IPS DF 4.7 (cell line): ENCODE measurements at regions not wholly inside any gene's neighbourhood (a gene's known extent, or its start where the extent isn't known, plus 50 kb on each side); places are given as distances from the start of the nearest gene placed in this dataset.
A peak's percentile ranks its signal among the peaks of the same experiment; 100 is the strongest.

Experiments used
- DNase-seq: peaks from one replicate; pipeline ENCODE4 v3.0.0-alpha.2; 2013; ENCODE audit warnings: low spot score; ENCODE audit errors: extremely low read depth

DNA sequence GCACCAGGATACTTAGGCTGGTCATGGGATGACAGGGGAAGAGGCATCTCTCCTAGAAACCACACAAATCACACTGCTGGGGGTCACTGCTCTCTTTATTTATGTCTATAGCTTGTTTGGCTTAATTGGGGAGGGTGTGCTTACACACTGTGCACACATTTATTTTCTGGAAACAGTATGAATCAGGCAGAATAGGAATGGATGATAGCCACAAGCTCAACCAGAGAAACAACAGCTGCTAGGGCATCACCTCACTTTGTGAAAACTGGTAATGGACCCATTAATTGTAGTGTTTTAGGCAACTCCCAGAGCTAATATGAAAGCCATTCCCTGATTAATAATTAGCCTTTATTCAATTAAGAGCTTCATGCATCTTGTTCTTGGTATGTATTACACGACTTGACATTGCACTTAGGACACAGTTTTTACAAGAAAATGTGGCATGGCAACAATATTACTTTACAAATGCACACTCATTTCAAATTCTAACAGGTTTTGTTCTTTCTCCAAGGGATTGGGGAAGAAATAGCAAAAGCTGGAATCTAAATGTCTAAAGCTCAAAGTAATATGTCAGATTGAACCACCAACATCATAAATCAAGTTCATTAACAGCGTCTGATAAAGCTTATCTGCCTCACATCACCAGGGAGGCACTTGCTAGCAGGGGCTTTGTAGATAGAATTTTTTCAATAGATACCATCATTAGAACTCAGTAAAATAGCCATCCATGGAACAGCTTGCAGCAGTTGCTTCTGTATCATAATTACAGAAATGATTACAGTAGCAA, 361.9 kb upstream of the FSHR start:
- DNase-seq: no peak

DNA sequence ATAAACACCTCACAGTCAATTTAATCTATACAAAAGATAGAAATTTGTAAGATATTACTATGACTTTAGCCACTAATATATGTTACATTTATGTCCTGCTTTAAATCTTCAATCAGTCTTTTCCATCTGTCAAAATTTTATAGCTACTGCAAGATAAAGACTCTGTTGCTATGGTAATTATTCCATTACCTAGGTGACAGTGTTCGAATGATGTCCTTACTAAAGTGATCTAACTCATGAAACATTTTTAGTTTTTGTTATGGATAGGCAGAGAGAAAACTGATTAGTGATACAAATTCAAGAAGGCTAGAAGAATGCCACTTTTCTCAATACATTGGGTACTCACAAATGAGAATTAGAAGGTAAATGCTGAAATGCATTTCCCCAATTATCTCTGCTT, 359.9 kb upstream of the FSHR start:
- no peak for DNase-seq

DNA sequence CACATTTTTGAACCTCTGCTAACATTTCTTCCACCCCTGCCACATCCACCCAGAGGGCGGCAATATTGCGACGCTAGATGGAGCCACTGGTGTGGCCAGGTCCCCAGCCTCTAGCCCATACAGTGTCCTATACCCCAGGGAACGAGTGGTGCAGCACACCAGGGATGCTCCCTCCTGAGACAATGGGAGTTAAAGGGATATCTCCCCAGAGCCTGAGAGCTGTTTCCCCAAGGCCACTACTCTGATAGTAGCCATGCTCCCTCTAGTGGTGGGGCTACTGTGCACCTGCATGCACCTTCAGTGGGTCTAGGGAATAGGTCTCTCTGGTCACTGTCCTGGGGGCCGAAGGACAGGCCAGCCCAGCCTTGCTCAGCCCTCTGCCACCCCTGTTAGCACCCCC, 336.4 kb upstream of the FSHR start:
- peak; percentile 76 for DNase-seq

DNA sequence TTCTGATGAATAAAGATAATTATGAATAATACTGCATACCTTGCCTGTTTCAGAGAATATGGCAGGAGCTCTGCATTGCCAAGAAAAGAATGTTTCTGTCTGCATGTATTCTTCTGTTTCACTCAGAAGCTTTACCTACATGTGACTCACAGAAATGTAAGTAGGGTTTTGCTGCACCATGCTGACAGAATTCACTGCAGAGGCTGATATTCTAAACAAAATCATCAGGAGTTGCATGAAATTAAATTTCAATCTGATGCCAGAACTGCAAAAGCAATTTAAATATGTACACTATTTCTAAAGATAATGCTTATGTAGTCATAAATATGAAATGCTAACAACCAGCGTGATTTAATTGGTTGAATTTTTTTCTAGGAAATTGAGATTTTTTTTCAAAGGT, 332.8 kb upstream of the FSHR start:
- DNase-seq: no peak

DNA sequence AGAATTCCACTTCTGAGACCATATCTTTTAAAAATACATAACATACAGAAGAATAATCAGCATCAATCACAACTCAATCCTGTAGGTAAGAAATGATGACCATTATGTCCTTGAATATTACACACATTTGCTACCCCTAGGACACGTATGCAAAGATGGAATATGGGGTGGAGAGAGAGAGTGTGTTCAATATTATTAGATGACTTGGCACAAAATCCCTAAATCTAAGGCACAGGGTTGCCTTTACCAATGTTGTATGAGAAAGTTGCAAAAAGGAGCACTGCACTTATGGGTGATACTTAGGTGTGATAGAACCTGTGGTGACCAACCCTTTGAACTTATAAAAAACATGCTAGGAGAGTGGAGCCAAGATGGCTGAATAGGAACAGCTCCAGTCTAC, 326.2 kb upstream of the FSHR start:
- no peak for DNase-seq

DNA sequence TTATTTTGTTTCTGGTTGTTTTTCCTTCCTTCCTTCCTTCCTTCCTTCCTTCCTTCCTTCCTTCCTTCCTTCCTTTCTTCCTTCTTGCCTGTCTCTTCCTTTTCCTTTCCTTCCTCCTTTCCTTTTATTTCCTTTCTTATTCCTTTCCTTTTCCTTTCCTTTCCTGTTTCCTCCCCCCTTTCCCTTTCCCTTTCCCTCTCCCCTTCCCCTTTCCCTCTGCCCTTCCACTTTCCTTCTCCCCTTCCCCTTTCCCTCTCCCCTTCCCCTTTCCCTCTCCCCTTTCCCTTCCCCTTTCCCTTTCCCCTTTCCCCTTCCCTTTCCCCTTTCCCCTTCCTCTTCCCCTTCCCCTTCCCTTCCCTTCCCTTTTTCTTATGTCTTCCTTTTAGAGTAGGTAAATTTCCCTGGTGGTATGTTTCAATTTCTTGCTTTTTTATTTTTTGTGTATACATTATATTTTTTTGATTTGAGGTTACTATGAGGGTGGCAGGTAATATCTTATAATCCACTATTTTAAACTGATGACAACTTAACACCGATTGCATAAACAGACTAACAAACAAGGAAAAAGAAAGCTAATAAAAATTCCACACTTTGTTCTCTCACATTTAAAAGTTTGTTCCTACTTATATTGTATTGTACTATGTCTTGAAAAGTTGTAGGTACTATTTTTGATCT, 311.0 kb upstream of the FSHR start:
- no peak for DNase-seq

DNA sequence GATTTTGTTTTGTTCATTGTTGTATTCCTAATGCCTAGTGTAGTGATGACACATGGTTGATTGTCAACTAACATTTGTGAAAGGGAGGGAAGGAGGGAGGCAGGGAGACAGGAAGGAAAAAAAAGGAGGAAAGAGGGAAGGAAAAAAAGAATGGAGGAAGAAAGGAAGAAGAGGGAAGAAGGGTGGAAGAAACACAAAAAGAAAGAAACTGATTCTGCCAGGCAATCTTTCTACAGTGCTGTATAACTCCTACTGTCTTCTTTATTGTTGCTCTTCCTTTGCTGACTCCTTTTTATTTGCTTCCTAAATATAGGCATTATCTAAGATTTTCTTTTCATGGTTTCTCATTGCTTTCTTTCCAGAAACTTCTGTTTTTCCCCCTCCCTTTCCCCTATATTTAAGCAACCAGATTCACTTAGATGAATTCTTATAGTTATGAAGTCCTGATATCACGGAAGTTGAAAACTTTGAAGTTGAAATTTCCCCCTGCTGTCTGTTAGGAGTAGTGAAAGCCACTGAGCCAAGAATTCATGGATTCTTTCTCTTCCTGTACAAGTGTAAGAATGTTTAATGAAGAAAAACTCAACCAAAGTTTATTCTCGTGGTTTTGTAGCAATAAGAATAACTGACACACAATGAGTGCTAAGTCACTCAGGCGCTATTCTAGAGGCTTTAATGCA, 305.1 kb upstream of the FSHR start:
- no peak for DNase-seq

DNA sequence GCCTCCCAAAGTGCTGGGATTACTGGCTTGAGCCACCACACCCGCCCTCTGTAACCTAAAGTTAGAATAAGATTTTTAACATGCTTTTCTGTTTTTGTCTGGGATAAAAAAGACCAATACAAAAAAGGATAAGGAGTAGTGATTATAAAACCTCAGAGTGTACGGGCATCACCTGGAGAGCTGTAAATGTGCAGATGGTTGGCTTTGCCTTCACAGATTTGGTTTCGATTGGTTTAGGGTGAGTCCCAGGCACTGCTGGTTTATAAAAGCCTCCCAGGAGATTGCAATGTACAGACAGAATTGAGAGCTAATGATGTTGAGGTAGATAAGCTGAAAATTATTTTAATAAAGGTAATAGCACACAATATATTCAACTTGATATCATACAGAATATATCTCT, 289.7 kb upstream of the FSHR start:
- DNase-seq: no peak

DNA sequence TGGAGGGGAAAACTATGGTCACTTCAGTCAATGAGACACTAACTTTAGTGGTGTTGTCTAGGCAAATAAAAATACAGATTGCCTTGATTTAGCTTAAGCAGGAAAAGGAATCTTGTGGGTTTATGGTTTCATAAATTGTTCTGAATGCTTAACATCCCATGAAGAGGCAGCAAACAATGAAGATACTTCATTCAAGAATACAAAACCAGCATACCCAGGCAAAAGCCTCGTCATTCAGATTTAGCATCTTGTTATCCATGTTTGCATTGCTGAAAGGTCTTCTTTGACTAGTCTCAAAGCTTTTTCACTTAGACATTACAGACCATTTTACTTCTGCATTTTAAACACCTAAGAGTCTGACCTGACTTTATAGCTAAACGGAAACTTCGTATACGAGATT, 272.7 kb upstream of the FSHR start:
- no peak for DNase-seq

DNA sequence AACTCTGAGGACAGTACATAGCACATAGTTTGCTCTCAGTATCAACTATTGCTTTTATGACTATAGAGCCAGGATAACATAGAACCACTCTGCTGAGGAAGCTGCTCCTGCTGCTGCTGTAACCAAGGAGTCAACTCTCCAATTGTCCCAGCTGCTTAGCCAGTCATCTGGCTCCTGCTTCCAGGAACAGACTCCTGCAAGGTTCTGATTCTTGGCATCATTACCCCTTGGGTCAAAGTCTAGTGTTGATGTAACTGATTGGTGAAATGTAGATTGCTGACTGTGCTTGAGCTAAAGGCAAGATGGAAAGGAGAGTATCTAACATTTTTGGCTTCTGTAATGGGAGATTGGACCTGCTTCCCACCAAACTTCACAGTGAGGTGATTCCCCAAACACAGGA, 261.9 kb upstream of the FSHR start:
- DNase-seq: no peak

DNA sequence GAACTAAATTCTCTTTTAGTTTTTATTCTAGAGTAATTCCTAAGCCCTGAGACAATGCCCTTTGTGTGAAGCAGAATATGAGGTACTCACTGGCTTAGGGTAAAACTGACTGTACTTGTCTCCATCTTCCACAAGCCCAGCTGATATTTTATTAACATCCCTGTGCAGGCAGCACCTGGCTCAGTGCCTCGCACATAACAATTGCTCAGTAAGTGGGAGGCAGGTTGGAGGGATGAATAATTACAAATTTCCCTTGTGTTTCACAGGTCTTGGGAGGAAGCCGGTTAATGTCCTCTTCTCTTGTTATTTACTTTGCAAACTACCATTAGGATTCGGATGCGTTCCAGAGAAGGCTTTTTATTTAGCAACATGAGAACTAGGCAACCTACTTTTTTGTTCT, 249.8 kb upstream of the FSHR start:
- DNase-seq: peak; percentile 25

DNA sequence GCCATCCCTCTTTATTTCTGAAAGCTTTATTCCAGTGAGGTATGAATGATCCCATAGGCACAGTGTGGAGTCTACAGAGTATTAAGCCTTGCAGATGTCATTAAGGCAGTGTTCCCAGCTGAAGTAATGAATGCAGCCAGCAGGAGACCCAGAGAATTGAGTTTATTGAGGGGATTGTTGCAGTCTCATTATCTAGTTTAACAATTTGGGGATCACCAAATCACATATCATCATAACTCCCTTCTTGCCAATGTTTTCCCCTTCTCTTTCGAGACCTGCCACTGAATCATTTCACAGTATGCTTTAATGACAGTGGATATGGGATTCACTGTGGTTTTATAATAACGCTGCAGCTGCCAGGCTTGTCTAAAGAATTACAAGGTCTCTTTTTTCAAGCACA, 249.3 kb upstream of the FSHR start:
- no peak for DNase-seq

DNA sequence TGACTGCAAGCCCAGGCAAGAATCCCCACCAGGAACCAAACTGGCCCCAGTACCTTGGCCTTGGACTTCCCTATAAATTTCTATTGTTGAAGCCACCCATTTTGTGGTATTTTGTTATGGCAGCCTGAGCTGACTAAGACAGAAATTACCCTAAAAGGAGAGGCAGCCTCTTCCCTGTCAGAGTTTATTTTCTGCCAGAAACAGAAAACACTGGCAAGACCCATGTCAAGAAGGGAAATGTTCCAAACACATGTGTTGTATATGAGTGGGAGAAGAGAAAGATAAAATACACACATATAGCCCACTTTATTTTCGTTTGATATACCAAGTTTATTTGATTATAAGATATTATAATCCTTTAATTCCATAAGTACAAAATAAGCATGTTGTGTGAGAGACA, 225.1 kb upstream of the FSHR start:
- no peak for DNase-seq

DNA sequence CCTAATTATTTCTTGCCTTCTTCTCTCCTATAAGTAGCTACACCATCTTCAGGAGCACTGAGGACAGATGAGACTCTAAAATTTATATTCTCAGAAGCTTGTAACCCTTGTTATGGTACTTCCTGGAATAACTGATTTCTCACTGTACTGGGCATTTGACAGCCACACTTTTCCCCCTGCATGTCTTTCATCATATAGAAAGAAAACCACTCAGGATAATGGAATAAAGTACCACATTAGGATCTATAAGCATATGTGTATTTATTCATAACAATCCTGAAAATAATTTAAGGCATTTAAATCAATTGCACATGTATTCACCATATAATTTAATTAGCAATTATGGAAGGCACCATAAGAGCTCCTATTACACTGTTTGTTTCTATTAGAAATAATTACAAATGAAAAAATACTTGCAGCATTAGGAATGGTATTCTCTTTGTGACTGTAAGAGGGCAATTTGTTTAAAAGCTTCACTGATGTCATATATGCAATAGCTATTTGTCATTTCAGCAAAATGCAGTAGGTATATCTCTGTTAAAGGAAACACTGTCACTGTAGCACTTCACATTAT, 216.9 kb upstream of the FSHR start:
- DNase-seq: no peak

DNA sequence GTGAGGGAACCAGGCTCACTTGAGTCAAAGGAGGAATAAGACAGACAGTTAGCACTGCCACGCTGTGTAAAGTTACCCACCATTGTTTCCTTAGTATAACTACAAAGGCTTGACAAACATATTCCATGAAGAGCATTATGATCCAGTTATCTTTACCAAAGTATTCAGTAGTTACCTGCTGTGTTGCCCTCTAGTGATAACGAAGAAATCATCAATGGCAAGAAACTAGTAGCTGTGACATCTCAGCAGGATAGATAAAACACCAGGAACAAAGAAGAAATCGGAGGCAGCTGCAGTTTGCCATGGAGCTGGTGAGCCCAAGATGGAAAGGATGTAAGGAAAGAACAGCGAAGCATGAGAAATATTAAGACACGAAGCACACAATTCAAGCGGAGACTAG, 215.3 kb upstream of the FSHR start:
- no peak for DNase-seq

DNA sequence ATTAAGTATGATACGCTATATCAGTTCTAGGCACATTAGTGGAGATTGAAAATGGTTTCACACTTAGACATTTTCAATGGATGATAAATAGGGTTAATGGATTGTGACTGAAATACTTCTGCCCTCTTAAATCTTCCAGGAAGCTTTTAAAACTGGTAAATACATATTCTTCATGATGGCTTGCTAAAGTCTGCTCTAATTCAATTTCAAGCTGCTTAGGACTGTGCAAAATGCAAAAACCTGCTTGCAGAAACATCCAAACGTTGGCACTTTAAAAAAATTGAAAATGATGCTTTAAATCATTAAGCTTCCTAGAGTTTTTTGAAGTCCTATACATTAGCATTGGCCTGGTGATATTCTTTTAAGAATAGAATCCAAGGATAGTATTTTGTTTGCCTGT, 214.8 kb upstream of the FSHR start:
- DNase-seq: no peak

DNA sequence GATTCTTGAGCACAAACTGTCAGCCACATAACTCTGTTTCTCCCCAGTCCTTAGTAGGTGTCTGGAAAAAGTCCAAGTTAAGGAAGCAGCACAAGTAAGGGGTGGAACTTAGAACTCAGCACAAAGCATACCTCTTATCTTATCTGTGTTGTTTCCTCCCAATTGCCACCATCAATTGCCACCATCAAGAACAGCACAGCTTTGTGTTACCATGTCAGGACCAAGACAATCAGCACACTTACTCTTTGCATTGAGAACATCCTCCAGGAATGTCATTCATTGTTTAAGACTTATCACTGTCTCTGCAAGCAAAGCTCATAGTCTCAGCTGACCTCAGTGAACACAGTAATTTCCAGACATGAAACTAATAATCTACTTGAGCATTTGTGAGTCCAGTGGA, 212.7 kb upstream of the FSHR start:
- DNase-seq: no peak

DNA sequence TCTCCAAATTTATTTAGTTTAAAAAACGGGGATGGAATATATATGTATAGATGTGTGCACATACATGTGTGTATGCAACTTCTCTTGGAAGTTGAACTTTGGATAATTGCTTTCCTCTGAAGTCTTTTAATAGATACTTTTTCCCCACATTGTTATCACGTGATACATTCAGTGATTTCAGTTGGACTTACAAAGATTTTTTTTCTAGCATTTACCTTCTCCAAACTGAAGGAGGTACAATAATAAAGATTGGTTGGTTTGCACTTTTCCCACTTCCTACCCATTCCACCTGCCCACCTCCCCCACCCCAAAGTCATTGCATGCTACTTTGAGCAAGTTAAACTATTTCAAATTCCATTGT, 206.1 kb upstream of the FSHR start:
- no peak for DNase-seq

DNA sequence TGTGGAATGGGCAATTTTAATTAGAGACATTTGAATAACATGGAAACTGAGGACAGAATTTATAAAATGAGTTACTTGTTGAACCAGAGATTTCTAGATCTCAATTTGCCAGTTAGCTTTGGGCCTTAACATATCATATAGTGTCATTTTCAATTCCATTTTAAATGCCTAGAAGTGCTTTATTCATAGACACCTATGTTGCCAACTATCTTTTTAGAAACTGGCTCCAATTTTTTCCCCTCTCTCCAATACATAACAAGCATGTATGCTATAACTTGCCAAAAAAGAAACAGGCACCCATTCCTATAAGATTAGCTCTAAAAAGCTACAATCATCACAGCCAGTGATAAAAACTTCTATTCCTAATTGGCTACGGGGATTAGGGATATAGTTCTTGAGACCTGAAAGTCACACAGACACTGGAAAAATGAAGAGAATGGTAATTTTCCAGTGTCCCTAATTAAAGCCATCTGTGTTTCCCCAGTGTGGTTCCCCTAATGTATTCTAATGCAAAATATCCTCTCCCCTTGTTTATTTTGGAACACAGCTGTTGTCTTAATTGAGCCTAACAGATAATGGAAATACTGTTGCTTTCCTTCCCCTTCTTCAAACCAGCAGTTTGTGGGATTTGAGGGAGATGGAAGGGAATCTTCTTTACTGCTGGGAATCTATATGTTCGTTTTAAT, 205.5 kb upstream of the FSHR start:
- no peak for DNase-seq

DNA sequence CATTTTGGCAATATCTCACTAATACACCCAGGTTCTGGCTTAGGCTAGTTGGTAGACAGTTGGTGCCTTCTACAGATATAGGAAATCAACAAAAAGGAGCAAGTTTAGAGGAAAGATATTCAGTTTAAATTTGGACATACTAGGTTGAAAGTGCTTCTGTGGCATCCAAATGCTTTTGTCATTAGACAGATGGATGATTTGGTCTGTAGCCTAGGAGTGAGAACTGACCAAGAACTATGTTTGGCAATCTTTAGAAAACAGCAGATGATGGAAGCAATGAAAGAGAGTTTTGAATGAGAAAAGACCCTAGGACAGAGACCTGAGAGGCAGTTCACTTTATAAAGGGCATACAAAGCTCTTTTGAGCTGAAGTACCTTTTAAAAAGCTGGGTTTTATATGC, 201.3 kb upstream of the FSHR start:
- DNase-seq: no peak

DNA sequence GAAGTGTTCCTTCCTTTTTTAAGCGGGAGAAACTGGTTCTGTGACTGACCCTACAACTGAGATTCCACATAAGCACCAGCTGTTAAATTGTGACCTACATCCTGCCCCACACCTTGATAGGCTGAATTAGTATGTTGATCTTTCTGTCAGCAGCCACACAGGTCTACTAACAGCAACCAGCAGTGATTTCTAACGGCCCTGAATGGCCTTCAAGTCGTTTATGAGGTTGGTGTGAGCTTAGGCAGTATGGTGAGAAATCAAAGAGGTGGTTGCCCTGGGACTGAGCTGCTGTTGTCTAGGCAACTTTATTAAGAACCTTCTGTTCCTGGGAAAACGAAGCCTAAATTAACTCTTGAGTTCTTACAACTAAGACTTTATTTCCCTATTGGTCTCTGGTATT, 197.2 kb upstream of the FSHR start:
- no peak for DNase-seq

DNA sequence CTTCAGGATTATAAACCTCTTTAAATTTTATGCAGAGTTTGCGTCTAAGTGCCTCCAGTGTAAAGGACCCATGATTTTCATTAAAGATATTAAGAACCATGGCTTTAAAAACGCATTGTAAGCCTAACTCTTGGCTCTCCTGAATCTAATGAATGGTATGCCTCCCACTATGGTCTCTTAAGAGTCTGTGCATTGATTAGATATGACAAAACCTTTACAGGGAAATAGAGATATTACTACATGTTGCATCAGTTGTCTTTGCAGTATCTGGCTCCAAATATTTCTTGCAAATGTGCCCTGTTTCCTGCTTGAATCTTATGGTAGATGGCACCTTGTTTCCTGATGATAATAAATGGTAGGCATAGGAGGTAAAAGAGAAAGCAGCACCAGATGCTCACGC, 189.3 kb upstream of the FSHR start:
- DNase-seq: no peak
